ENCODE measurements at regions not wholly inside any gene's neighbourhood (a gene's known extent, or its start where the extent isn't known, plus 50 kb on each side); places are given as distances from the start of the nearest gene placed in this dataset.

GRCh38 chr4:53688186-53688790, 97.0 kb upstream of the LNX1 start:
- H3K4me1 ChIP-seq = no peaks in the 10 kb centered on the region
- no peaks in the 10 kb centered on the region for H3K36me3 ChIP-seq (ENCODE audit: low read depth, missing control alignments)
- no peak overlapping the region for H3K27ac ChIP-seq
- TF ChIP-seq POLR2A (IDR thresholded peaks at IDR 0.05) (no peak), CTCF (IDR thresholded peaks at IDR 0.05) (no peak)
- WGBS, 2 donors = 77 to 81% methylated on average over 2 of the region's 2 CpGs
- no peak overlapping the region for H3K4me3 ChIP-seq
- no peaks in the 10 kb centered on the region for H3K27me3 ChIP-seq
- no peak for DNase-seq
- no peaks in the 10 kb centered on the region for H3K9me3 ChIP-seq
- intact Hi-C loops (cut with DNase I; ENCODE audit: low total_unique reads) = no loop called here

GRCh38 chr4:53686521-53686920, 95.2 kb upstream of the LNX1 start:
- DNase-seq = no peak
- Histone ChIP-seq H3K27me3 (no peaks in the 10 kb centered on the region), H3K4me1 (no peaks in the 10 kb centered on the region), H3K36me3 (ENCODE audit: low read depth, missing control alignments) (no peaks in the 10 kb centered on the region), H3K27ac (no peak overlapping the region), H3K4me3 (no peak overlapping the region), H3K9me3 (no peaks in the 10 kb centered on the region)
- 80 to 91% methylated on average over 1 of the region's 1 CpG for WGBS, 2 donors
- no peak for TF ChIP-seq CTCF (IDR thresholded peaks at IDR 0.05)
- TF ChIP-seq POLR2A (IDR thresholded peaks at IDR 0.05) = no peak
- intact Hi-C loops (cut with DNase I; ENCODE audit: low total_unique reads) = no loop called here

- DNase-seq = no peak
- intact Hi-C loops (cut with DNase I; ENCODE audit: low total_unique reads) = no loop called here
- H3K9me3 ChIP-seq = no peaks in the 10 kb centered on the region
- no peak overlapping the region for H3K27ac ChIP-seq
- H3K27me3 ChIP-seq = no peaks in the 10 kb centered on the region
- 52 to 54% methylated on average over 6 of the region's 6 CpGs for WGBS, 2 donors
- H3K4me1 ChIP-seq = no peaks in the 10 kb centered on the region
- TF ChIP-seq CTCF (IDR thresholded peaks at IDR 0.05) = no peak
- TF ChIP-seq POLR2A (IDR thresholded peaks at IDR 0.05) = no peak
- no peak overlapping the region for H3K4me3 ChIP-seq
- no peaks in the 10 kb centered on the region for H3K36me3 ChIP-seq (ENCODE audit: low read depth, missing control alignments)
These were observed 93.1 kb upstream of the LNX1 start for GRCh38 chr4:53684136-53685130.

- no peak overlapping the region for H3K27ac ChIP-seq
- intact Hi-C loops (cut with DNase I; ENCODE audit: low total_unique reads) = no loop called here
- no peaks in the 10 kb centered on the region for H3K9me3 ChIP-seq
- WGBS, 2 donors = 82 to 91% methylated on average over 2 of the region's 2 CpGs
- no peaks in the 10 kb centered on the region for H3K36me3 ChIP-seq (ENCODE audit: low read depth, missing control alignments)
- no peaks in the 10 kb centered on the region for H3K4me1 ChIP-seq
- TF ChIP-seq POLR2A (IDR thresholded peaks at IDR 0.05) (no peak), CTCF (IDR thresholded peaks at IDR 0.05) (no peak)
- no peak for DNase-seq
- H3K4me3 ChIP-seq = no peak overlapping the region
- no peaks in the 10 kb centered on the region for H3K27me3 ChIP-seq
These were observed 91.6 kb upstream of the LNX1 start for GRCh38 chr4:53682908-53683307.
